Keratinocyte (primary cell): ENCODE measurements at regions not wholly inside any gene's neighbourhood (a gene's known extent, or its start where the extent isn't known, plus 50 kb on each side); places are given as distances from the start of the nearest gene placed in this dataset.

Source experiments
- EZH2 ChIP-seq: IDR thresholded peaks from one replicate; pipeline ENCODE4 v1.6.1; 2012; ENCODE audit warnings: inconsistent platforms, mild to moderate bottlenecking, low read length, moderate library complexity
- TF ChIP-seq, protein P1 (sequence below), 3 experiments: IDR thresholded peaks in 1 of 3; conservative IDR thresholded peaks in 1 of 3; optimal IDR thresholded peaks in 1 of 3; 2 replicates in 2 of 3; 3 replicates in 1 of 3; pipeline versions ENCODE3 to v1.5.1; 2011; ENCODE audit warnings: low read length in 3 of 3, mild to moderate bottlenecking in 3 of 3, moderate library complexity in 2 of 3, control low read depth in 1 of 3, inconsistent platforms in 1 of 3; ENCODE audit not compliant: insufficient read depth in 2 of 3; ENCODE audit errors: extremely low read depth in 1 of 3

DNA sequence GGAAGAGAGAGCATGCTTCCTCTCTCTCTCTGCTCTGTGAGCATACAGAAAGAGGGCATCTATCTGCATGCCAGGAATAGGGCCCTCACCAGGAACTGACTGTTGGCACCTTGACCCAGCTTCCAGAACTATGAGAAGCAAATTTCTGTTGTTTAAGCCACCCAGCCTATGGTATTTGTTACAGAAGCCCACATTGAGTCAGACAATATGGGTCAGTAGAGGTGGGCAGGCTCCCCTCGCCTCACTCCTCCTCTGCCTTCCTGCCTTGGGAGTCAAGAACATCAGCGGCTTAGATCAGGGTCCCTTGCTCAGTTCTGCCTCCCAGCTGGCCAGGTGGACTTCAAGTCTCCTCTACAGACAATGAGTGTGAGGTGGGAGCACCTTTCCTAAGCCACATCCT lies 92.3 kb downstream of the COPS8 start:
- TF ChIP-seq, protein P1, sequence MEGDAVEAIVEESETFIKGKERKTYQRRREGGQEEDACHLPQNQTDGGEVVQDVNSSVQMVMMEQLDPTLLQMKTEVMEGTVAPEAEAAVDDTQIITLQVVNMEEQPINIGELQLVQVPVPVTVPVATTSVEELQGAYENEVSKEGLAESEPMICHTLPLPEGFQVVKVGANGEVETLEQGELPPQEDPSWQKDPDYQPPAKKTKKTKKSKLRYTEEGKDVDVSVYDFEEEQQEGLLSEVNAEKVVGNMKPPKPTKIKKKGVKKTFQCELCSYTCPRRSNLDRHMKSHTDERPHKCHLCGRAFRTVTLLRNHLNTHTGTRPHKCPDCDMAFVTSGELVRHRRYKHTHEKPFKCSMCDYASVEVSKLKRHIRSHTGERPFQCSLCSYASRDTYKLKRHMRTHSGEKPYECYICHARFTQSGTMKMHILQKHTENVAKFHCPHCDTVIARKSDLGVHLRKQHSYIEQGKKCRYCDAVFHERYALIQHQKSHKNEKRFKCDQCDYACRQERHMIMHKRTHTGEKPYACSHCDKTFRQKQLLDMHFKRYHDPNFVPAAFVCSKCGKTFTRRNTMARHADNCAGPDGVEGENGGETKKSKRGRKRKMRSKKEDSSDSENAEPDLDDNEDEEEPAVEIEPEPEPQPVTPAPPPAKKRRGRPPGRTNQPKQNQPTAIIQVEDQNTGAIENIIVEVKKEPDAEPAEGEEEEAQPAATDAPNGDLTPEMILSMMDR (optimal IDR thresholded peaks at IDR 0.05 in 1 of 3, IDR thresholded peaks at IDR 0.05 in 1 of 3, conservative IDR thresholded peaks at IDR 0.05 in 1 of 3; ENCODE audit: extremely low read depth in 1 of 3, insufficient read depth in 2 of 3, low read length in 3 of 3) = no peak
- no peak for TF ChIP-seq EZH2
